Astrocyte (in vitro differentiated cells and primary cell): ENCODE measurements at regions not wholly inside any gene's neighbourhood (a gene's known extent, or its start where the extent isn't known, plus 50 kb on each side); places are given as distances from the start of the nearest gene placed in this dataset.

Source experiments
- CTCF ChIP-seq: IDR thresholded peaks from 2 replicates; pipeline ENCODE4 v1.5.1; 2011; ENCODE audit warnings: low read depth, mild to moderate bottlenecking, inconsistent platforms, low read length, moderate library complexity; ENCODE audit not compliant: insufficient read depth
- EZH2 ChIP-seq: IDR thresholded peaks from 2 replicates; pipeline ENCODE4 v1.6.1; 2012; ENCODE audit warnings: mild to moderate bottlenecking, low read length, inconsistent platforms; ENCODE audit not compliant: insufficient read depth

DNA sequence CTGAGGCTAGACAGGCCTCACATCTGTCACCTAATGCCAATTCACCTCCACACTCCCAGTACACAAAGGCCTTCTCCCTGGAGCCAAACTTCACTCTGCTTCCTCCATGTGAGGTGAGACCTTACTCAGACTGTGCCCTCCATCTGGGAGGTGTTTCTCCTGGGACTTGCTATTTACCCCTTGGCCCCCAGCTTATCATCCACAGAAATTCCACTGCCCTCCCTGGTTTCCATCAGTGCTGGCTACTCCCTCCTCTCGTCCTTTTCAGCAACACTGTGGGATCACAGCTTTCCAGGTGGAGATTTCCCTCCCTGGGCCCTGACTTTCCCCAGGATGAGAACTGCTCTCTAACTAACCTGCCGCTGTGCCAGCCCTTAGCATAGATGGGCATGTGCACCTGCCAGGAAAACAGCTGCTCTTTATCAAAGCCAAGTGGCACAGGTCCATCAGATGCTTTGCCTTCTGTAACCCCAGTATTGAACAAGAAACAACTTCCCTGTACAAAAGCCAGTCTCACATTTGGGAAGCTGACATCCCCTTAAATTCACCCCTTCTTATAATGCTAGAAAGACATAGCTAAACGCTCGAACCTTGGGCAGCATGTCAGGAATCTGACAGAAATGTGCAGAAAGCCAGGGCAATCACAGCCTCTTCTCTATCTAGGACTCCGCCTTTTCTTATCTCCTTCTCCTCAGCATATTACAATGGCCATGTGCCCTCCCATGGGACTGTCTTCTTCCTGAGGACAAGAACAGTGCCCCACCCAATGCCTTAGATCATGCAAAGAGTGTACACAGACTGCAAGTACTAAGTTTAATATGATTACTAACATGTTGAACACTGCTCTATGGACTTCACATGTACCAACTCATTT is 535.5 kb upstream of the ID2 start:
- TF ChIP-seq EZH2, result no peak
- no peak for TF ChIP-seq CTCF
